Hindlimb muscle (tissue), 1 donor: ENCODE measurements at regions not wholly inside any gene's neighbourhood (a gene's known extent, or its start where the extent isn't known, plus 50 kb on each side); places are given as distances from the start of the nearest gene placed in this dataset.

ENCODE experiments used
- DNase-seq: peaks from one replicate; pipeline ENCODE4 v3.0.0-alpha.2; 2013

DNA sequence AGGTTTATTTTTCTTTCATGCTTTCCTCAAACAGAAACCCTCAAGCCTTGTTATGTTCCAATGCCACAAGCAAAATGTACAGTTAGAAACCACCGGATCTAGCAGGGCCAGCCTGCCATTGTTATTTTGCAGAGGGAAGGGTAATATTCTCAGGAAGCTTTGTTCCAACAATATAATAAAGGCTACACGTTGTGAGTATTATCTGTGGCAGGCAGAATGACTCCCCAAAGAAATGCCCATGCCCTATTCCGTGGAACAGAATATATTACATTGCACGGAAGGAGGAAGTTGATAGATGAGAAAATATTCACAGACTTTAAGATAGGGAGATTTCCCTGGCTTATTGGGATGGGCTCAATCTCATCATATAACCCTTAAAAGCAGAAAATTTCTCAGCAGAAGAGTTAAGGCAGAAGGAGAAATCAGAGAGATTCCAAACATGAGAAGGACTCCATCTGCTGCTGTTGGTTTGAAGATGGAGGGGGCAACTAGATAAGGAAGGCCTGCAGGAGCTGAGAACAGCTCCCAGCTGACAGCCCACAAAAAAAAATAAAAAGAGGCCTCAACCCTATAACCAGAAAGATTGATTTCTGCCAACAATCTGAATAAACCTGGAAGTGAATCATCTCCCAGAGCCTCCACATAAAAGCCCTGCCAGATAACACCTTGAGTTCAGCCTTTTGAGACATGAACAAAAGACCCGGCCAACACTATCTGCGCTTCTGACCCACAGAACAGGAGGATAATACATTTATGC lies 466.6 kb downstream of the LPIN1 start:
- no peak for DNase-seq

DNA sequence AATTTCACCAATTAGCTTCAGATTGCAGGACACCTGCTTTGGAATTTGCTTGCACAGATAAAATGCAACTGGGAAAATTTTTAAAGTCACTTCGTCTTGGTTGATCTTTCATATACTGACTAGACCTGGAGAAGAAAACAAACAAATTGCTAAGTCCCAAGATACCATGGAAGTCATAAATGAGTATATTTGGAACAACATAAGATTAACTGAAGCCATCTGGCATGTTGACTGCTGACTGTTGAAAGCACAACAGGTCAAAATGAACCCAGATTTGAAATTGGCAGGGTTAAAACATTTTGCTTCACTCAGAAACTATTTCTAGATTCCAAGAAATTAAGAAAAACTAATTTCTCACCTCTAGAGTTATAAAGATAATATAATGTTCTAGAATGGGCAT lies 470.7 kb downstream of the LPIN1 start:
- no peak for DNase-seq

DNA sequence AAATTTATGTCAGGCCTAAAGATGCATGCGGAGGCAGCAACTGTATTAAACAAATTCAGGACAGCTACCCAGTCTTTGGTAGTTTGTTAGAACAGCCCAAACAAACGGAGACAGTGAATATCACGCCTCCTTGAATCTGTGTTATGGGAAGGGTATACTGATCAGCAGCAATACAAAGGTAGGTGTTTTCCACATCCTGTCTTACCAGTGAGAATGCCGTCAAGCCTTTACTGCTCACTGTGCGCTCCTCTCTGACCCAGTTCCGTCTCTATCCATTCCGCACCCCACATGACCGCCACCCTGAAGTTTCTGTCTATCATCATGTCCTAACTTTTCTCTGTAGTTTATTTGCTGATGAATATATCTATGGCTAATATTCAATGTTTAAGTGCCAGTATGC lies 473.3 kb downstream of the LPIN1 start:
- no peak for DNase-seq

GRCh38 chr2:12221584-12221983 lies 475.2 kb downstream of the LPIN1 start:
- no peak for DNase-seq

- DNase-seq, result no peak
These were observed 476.1 kb downstream of the LPIN1 start for GRCh38 chr2:12222554-12222953.

GRCh38 chr2:12223732-12224131 lies 477.3 kb downstream of the LPIN1 start:
- DNase-seq, result no peak

DNA sequence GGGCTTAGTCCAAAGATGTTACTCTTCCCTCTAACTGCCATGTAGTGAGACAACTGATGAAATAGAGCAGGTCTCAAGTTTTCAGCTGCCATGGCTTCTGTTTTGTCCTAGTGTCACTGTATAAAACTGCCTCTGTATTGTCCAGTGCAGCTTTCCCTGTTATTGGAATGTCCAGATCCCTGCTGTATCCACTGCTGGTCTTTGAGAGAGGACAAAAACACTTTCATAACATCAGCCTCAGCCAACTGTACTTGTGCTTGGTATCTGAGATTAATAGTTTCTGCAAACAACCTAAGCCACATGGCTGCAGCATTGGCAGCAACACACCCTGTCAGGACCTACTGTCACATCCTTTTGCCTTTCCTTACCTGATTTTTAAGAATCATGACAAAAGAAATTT lies 480.2 kb downstream of the LPIN1 start:
- DNase-seq, result no peak

- DNase-seq, result no peak
These were observed 481.6 kb downstream of the LPIN1 start for GRCh38 chr2:12227941-12228608.

- no peak for DNase-seq
These were observed 484.9 kb downstream of the LPIN1 start for GRCh38 chr2:12231288-12231687.

- DNase-seq, result no peak
These were observed 483.9 kb upstream of the TRIB2 start for GRCh38 chr2:12232876-12233275.

- no peak for DNase-seq
These were observed 480.4 kb upstream of the TRIB2 start for GRCh38 chr2:12236136-12236844.

DNA sequence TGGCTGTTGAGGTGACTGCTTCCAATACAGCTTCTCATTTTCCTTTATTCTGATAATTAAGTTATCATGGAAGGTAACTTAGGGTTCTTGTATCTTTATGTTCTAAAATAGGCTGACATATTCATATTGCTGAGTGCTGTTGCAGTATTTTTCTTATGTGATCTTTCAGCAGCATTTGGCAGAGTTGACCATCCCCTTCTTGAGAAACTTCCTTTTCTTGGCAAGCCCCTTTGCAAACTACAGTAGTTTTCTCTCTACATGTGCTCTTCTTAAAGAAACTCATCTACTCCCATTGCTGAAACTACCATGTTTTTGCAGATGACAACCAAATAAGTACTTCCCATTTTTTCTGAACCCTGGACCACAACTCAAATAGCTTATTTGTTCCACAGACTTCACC lies 476.5 kb upstream of the TRIB2 start:
- DNase-seq, result peak; percentile 13

- no peak for DNase-seq
These were observed 473.4 kb upstream of the TRIB2 start for GRCh38 chr2:12243381-12243780.

GRCh38 chr2:12244070-12244469 lies 472.7 kb upstream of the TRIB2 start:
- no peak for DNase-seq

GRCh38 chr2:12251121-12251520 lies 465.6 kb upstream of the TRIB2 start:
- no peak for DNase-seq

DNA sequence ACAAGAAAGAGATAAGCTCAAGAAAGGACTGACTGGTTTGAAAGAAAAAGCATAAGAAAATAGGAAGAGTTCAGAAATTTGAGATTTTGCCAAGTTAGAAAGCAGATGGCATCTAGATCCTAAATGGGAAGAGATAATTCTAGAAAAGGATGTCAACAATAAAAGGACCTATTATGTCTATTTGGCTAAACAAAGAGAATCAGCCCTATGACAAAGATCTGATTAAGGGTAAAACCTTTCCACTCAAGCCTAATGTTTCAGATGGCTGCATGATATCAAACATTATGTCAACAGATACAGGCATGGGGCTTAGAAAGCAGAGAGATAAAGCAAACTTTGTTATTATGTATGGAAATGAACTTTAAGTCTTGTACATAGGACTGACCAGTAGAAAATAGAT lies 465.0 kb upstream of the TRIB2 start:
- DNase-seq, result no peak

GRCh38 chr2:12253167-12253778 lies 463.5 kb upstream of the TRIB2 start:
- DNase-seq, result no peak

DNA sequence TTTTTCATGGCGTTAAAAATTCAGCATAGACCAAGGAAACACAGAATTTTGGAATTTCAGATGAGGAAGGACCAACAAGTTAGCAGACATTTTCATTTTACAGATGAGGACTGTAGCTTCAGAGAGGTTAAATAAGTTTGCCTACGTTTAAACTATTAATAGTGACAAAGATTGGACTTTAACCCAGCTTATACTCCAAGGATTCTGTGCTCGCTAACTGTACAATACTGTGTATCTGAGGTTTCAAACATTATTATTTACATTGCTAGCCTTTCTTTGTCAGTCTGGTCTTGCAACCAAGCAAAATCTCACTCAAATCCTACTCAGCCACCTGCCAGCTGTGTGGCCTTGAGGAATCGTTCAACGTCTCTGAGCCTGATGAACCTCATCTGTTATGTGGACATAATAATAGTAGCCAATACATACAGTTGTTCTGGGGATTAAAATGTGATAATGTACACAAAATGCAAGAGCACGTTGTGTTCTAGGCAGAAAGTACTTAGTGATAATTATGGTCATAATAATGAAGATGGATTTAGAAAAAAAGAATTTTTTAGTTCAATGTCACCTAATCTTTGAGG lies 462.4 kb upstream of the TRIB2 start:
- no peak for DNase-seq

- DNase-seq, result no peak
These were observed 460.5 kb upstream of the TRIB2 start for GRCh38 chr2:12256206-12256605.

DNA sequence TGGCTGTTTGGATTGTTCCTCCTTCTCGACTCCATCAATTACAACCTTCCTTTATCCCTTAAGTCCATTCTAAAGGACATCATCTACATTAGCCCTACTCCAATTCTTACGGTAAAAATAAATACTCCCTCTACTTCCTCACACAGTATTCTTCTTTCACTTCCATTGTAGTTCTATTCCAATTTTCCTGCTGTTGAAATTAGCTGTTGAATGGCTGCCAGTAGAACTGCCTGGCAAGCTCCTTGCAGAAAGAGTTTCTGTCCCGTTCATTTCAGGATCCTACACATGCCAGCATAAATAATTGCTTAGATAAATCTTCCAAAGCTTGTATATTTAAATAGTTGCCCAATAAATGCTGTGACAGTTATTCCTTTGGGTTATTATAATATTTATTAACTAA lies 459.3 kb upstream of the TRIB2 start:
- no peak for DNase-seq

DNA sequence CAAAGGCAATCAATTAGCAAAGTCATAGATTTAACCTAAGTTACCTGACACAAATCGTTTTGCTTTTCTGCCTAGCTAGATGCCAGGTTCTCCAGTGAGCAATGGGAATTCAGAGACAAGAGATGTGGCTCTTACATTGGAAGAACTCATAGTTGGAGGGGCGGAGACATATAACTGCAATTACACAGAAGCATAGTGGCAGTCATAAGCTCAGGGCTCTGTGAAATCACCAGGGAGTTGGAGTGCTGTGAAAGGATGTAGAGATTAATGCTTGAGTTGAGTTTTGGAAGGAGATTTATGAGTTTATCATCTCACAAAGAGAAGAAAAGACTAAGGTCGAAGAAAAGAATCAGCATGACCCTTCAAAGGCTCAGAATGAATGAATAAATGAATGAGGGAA lies 457.2 kb upstream of the TRIB2 start:
- no peak for DNase-seq

DNA sequence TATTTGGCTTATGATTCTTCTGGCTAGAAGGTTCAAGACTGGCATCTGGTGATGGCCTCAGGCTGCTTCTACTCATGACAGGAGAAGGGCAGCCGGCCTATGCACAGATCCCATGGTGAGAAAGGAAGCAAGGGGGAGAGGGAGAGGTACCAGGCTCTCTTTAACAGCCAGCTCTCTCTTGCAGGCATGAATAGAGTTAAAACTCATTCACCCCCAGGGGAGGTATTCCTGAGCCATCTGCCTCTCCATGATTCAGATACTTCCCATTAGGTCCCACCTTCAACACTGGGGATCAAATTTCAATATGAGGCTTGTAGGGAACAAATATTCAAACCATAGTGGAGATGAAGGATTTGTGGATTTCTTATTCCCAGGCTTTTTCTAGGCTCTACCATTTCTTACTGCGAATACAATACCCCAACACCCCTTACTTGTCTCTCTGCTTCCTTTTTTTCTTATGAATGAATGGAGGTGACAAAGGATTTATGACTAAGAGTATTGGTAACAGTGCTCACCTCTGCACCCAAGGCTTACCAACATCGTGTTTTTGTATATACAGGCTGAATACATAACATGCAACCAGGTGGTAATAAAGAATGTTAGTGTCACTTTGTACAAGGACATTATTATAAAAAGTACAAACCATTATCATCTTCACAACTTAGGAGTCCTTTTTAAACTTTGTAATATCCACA lies 454.6 kb upstream of the TRIB2 start:
- DNase-seq, result no peak
